ENCODE measurements at regions not wholly inside any gene's neighbourhood (a gene's known extent, or its start where the extent isn't known, plus 50 kb on each side); places are given as distances from the start of the nearest gene placed in this dataset.

- no peaks in the 10 kb centered on the region for H3K27me3 ChIP-seq (replicated peaks; ENCODE audit: insufficient read depth)
- H3K4me1 ChIP-seq (replicated peaks): no peaks in the 10 kb centered on the region
- DNase-seq (ENCODE audit: low spot score): no peak
- H3K9me3 ChIP-seq: no peaks in the 10 kb centered on the region
- intact Hi-C loops (cut with DNase I): no loop called here
- TF ChIP-seq POLR2AphosphoS5 (IDR thresholded peaks at IDR 0.05): no peak
- no peak for TF ChIP-seq CTCF (IDR thresholded peaks at IDR 0.05)
- TF ChIP-seq POLR2A (IDR thresholded peaks at IDR 0.05): no peak
- 92% methylated on average over 3 of the region's 3 CpGs for WGBS
- no peak overlapping the region for H3K4me3 ChIP-seq
- no peaks in the 10 kb centered on the region for H3K36me3 ChIP-seq
- H3K27ac ChIP-seq: no peak overlapping the region
Observed at GRCh38 chr1:5405263-5405662, 587.0 kb downstream of the NPHP4 start.

DNA sequence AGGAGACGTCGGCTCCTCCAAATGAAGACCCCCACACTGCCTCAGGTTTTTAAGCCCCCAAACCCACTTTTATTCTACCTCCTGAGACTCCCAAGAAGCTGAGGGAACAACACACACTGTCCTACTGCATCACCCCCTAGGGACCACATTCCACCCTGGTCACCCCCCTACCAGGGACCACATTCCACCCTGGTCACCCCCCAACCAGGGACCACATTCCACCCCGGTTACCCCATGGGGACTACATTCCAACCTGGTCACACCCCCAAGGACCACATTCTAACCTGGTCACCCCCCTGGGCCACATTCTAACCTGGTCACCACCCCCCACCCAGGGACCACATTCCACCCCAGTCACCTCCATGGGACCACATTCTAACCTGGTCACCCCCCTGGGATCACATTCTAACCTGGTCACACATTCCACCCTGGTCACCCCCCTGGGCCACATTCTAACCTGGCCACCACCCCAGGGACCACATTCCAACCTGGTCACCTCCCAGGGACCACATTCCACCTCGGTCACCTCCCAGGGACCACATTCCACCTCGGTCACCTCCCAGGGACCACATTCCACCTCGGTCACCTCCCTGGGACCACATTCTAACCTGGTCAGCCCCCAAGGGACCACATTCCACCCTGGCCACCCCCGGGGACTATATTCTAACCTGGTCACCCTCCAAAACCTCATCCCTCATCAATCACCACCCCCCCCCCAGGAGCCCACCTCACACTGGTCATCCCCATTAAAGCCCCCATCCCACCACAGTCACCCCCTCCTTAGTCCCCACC is 587.6 kb downstream of the NPHP4 start:
- H3K4me1 ChIP-seq (replicated peaks): no peaks in the 10 kb centered on the region
- no peak for DNase-seq (ENCODE audit: low spot score)
- no peak for TF ChIP-seq POLR2AphosphoS5 (IDR thresholded peaks at IDR 0.05)
- TF ChIP-seq POLR2A (IDR thresholded peaks at IDR 0.05): no peak
- no peak for TF ChIP-seq CTCF (IDR thresholded peaks at IDR 0.05)
- H3K4me3 ChIP-seq: no peak overlapping the region
- 75% methylated on average over 7 of the region's 7 CpGs for WGBS
- no peaks in the 10 kb centered on the region for H3K9me3 ChIP-seq
- H3K27me3 ChIP-seq (replicated peaks; ENCODE audit: insufficient read depth): no peaks in the 10 kb centered on the region
- H3K36me3 ChIP-seq: no peaks in the 10 kb centered on the region
- intact Hi-C loops (cut with DNase I): no loop called here
- no peak overlapping the region for H3K27ac ChIP-seq

DNA sequence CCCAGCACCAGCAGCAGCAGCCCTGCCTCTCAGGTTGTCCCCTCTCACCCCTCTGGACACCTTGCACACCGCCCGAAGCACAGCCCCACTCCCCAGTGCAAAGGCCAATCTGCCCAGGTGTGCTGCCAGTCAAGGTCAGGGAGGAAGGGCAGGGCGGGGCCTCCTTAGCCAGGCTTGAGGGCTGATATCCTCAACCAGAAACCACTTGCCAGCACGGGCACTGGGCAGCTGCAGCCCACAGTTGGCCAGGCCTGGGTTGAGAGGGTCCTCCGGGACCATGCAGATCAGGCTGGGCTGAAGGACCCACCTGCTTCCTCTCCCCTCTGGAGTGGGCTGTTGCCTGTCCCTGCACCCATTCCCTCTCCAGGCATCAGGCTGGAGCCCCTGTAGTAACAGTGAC is 588.3 kb downstream of the NPHP4 start:
- Histone ChIP-seq H3K36me3 (no peaks in the 10 kb centered on the region), H3K9me3 (no peaks in the 10 kb centered on the region)
- TF ChIP-seq CTCF (IDR thresholded peaks at IDR 0.05): no peak
- TF ChIP-seq POLR2AphosphoS5 (IDR thresholded peaks at IDR 0.05): no peak
- no peak for TF ChIP-seq POLR2A (IDR thresholded peaks at IDR 0.05)

GRCh38 chr1:5402618-5403017 is 589.6 kb downstream of the NPHP4 start:
- intact Hi-C loops (cut with DNase I): no loop called here
- no peak for DNase-seq (ENCODE audit: low spot score)
- TF ChIP-seq CTCF (IDR thresholded peaks at IDR 0.05) (no peak), POLR2A (IDR thresholded peaks at IDR 0.05) (no peak), POLR2AphosphoS5 (IDR thresholded peaks at IDR 0.05) (no peak)
- Histone ChIP-seq H3K36me3 (no peaks in the 10 kb centered on the region), H3K9me3 (no peaks in the 10 kb centered on the region), H3K4me1 (replicated peaks) (no peaks in the 10 kb centered on the region), H3K27ac (no peak overlapping the region), H3K4me3 (no peak overlapping the region), H3K27me3 (replicated peaks; ENCODE audit: insufficient read depth) (no peaks in the 10 kb centered on the region)
- WGBS: 81% methylated on average over 10 of the region's 10 CpGs

More for the DNA sequence above, 588.3 kb downstream of the NPHP4 start:
- Histone ChIP-seq H3K27ac (no peak overlapping the region), H3K27me3 (replicated peaks; ENCODE audit: insufficient read depth) (no peaks in the 10 kb centered on the region), H3K4me3 (no peak overlapping the region), H3K4me1 (replicated peaks) (no peaks in the 10 kb centered on the region)
- DNase-seq (ENCODE audit: low spot score): no peak
- intact Hi-C loops (cut with DNase I): no loop called here
- WGBS: 95% methylated on average over 4 of the region's 5 CpGs

DNA sequence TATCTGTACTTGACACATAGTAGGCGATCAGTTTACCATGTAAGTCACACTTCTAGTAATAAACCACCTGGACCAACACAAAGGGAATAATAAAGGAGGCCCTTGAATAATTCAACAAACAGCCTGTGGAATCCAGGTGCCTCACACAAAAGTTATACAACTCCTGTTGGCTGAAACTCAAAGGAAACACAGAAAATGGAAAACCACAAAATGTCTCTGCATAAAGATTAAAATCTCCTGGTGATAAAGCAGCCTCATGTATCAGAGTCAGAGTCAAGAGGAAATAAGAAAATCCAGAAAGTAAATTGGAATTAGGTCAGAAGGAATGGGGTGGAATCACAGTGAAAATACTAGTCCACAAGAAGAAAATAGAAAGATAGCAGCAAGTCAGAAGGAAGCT is 592.5 kb downstream of the NPHP4 start:
- H3K27me3 ChIP-seq (replicated peaks; ENCODE audit: insufficient read depth): no peaks in the 10 kb centered on the region
- intact Hi-C loops (cut with DNase I): no loop called here
- TF ChIP-seq POLR2A (IDR thresholded peaks at IDR 0.05): no peak
- TF ChIP-seq POLR2AphosphoS5 (IDR thresholded peaks at IDR 0.05): peak; percentile 44
- 19% methylated on average over 1 of the region's 1 CpG for WGBS
- no peak overlapping the region for H3K27ac ChIP-seq
- no peaks in the 10 kb centered on the region for H3K9me3 ChIP-seq
- H3K36me3 ChIP-seq: no peaks in the 10 kb centered on the region
- no peak for DNase-seq (ENCODE audit: low spot score)
- no peak overlapping the region for H3K4me3 ChIP-seq
- no peaks in the 10 kb centered on the region for H3K4me1 ChIP-seq (replicated peaks)

All from prostate gland (tissue), 2 donors.